ENCODE measurements at regions not wholly inside any gene's neighbourhood (a gene's known extent, or its start where the extent isn't known, plus 50 kb on each side); places are given as distances from the start of the nearest gene placed in this dataset.
"Not testable (repeated sequence)": the region's sequence is repeated elsewhere in the genome, so short reads cannot be mapped to it uniquely, and the experiment has no call there.

DNA sequence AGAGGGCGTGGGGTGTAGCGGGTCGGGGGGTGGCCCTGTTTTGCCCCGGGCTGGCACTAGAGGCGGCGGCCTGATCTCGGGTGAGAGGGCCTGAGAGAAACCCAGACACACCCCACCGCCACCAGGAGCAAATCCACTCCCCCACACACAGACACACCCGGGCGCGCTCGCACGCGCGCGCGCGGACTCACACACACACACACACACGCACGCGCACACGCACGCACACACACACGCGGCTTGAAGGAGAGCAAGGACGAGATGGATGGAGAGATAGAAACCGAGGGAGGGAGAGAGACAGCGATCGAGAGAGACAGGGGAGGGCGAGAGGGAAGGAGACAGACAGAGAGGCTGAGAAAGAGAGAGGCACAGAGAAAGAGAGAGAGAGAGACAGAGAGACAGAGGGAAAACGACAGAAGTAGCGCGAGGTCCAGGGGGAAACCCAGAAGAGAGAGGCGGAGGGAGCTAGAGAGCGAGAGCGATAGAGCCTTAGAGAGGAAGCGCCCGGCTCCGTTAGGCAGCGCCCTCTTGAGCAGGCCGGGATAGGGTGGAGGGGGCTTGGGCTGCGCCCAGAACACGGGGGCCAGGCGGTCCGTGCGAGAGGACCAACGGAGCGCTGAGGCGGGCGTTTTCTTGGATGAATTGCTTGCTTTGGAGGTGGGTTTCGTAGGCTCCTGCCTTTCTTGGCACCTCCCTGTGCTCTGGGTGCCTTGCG is 113.1 kb upstream of the RHOU start:
- TF ChIP-seq CTCF (IDR thresholded peaks at IDR 0.05; ENCODE audit: insufficient read depth, low read length); POLR2AphosphoS5 (IDR thresholded peaks at IDR 0.05; ENCODE audit: low read depth); GABPA (IDR thresholded peaks at IDR 0.05; ENCODE audit: low read depth); REST (IDR thresholded peaks at IDR 0.05; ENCODE audit: insufficient replicate concordance, low read depth): not testable (repeated sequence)

All from HL-60 (cell line).